Mucosa of descending colon (tissue), 3 donors: ENCODE measurements at regions not wholly inside any gene's neighbourhood (a gene's known extent, or its start where the extent isn't known, plus 50 kb on each side); places are given as distances from the start of the nearest gene placed in this dataset.

ENCODE experiments used
- ATAC-seq: fragments of 200-7000 bp; cut with Tn5 transposase; one replicate; pipeline ENCODE4 v1.9.1; 2020; ENCODE audit warnings: mild to moderate bottlenecking, moderate library complexity
- DNase-seq, 3 donors: peaks; one replicate each; pipeline ENCODE4 v3.0.0-alpha.2; 2020
- H3K36me3 ChIP-seq: fragments of 200-600 bp; one replicate; pipeline ENCODE4 v1.8.0; 2021; ENCODE audit warnings: low read depth, mild to moderate bottlenecking
- H3K4me1 ChIP-seq: fragments of 200-600 bp; one replicate; pipeline ENCODE4 v1.8.0; 2021; ENCODE audit warnings: low read depth, mild to moderate bottlenecking
- H3K4me3 ChIP-seq: fragments of 200-600 bp; one replicate; pipeline ENCODE4 v1.8.0; 2021; ENCODE audit warnings: mild to moderate bottlenecking
- H3K9me3 ChIP-seq: fragments of 200-600 bp; one replicate; pipeline ENCODE4 v1.8.0; 2021; ENCODE audit warnings: mild to moderate bottlenecking
- intact Hi-C, 2 donors: fragments of 100-400 bp; cut with DNase I in 1 of 2; cut with micrococcal nuclease in 1 of 2; formaldehyde crosslinking; loops; one replicate each; pipeline versions ENCODE4 v1.11.0 to v1.11.1; 2022; cut with DNase I, micrococcal nuclease
- TF ChIP-seq, protein P1 (sequence below): fragments of 200-600 bp; IDR thresholded peaks from one replicate; pipeline ENCODE4 v1.8.0; 2022; ENCODE audit warnings: antibody characterized with exemption, mild to moderate bottlenecking
- donor health status: DM: no; HTN: no; CAD: no; lungs with moderate emphysema.
- donor health status: DM: no; HTN: no; CAD: no.
- donor health status: DM: no; HTN: yes; CAD: no.

DNA sequence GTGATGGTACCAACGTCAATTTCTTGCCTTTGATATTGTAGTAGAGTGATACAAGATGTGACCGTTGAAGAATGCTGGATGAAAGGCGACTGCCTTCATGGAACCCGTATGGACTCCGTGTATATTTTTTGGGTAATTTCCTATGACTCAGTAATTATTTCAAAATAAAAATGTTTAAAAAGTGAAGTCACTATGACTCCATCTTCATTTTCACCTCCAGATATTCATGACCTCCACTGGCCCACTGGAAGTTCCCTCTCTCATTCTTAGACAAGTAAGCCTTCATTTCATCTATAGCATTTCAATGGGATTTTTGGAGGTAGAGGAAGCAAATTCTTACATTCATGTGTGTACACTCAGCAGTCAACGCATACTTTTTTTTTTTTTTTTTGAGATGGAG lies 111.8 kb upstream of the NUDT7 start:
- TF ChIP-seq, protein P1, sequence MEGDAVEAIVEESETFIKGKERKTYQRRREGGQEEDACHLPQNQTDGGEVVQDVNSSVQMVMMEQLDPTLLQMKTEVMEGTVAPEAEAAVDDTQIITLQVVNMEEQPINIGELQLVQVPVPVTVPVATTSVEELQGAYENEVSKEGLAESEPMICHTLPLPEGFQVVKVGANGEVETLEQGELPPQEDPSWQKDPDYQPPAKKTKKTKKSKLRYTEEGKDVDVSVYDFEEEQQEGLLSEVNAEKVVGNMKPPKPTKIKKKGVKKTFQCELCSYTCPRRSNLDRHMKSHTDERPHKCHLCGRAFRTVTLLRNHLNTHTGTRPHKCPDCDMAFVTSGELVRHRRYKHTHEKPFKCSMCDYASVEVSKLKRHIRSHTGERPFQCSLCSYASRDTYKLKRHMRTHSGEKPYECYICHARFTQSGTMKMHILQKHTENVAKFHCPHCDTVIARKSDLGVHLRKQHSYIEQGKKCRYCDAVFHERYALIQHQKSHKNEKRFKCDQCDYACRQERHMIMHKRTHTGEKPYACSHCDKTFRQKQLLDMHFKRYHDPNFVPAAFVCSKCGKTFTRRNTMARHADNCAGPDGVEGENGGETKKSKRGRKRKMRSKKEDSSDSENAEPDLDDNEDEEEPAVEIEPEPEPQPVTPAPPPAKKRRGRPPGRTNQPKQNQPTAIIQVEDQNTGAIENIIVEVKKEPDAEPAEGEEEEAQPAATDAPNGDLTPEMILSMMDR = no peak
- Histone ChIP-seq H3K36me3 (no peaks in the 10 kb centered on the region), H3K9me3 (no peaks in the 10 kb centered on the region), H3K4me1 (no peaks in the 10 kb centered on the region), H3K4me3 (no peak overlapping the region)
- intact Hi-C loops = no loop called here
- DNase-seq = no peak
- ATAC-seq = no peak

DNA sequence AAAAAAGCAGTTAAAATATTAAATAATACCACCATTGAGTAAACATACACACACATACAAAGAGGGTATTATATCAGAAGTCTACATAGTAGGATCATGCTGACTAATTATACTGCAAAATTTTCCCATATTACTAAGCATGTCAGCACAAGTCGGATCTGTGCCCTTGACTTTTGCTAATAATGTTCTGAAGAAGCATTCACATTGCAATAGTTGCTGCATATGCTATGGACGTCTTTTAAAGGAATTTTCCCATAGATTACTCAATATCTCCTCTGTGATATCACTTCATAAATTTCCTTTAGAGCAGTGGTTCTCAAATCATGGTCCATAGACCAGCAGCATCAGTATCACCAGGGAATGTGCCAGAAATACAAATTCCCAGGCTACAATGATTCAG lies 110.9 kb upstream of the NUDT7 start:
- ATAC-seq (no peak), DNase-seq (no peak)
- intact Hi-C loops = no loop called here
- Histone ChIP-seq H3K36me3 (no peaks in the 10 kb centered on the region), H3K4me1 (no peaks in the 10 kb centered on the region), H3K9me3 (no peaks in the 10 kb centered on the region), H3K4me3 (no peak overlapping the region)
- TF ChIP-seq, protein P1 = no peak

DNA sequence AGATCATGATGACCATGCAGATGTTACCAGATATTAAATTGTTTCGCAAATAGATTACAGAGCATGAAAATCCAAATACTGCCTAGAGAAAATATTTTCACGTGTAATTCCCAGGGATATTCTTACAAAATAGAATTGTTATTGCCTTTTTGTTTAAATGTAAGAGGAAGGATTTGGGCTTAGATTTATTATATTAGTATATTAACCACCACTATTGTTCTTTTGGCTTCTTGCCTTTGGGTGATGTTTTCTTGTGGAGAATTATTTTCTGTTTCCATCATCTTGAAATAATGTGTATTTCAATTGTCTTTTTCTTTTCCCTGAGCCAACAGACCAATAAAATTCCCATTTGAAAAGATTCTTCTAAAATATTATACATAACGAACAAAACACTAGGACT lies 109.7 kb upstream of the NUDT7 start:
- TF ChIP-seq, protein P1 = no peak
- intact Hi-C loops = no loop called here
- no peak overlapping the region for H3K4me3 ChIP-seq
- no peaks in the 10 kb centered on the region for H3K36me3 ChIP-seq
- no peak for ATAC-seq
- H3K4me1 ChIP-seq = no peaks in the 10 kb centered on the region
- no peak for DNase-seq
- H3K9me3 ChIP-seq = no peaks in the 10 kb centered on the region

DNA sequence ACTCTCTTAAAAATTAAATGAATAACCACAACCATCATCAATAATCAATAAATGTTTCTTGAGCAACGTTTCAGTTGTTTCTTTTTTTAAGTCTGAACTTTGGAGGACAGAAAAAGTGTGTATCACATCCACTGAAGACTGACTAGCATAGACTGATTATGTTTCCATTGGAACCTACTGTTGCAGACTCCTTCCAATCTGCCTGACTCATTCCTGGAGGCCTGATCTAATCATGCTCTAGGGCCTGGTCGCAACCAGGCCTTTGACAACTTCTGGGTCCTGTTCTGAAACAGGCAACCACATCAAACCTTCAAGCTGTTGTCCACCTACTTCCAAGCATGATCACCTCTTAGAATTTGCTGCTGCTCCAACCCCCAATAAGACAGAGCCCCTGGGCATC lies 109.2 kb upstream of the NUDT7 start:
- Histone ChIP-seq H3K4me1 (no peaks in the 10 kb centered on the region), H3K9me3 (no peaks in the 10 kb centered on the region), H3K4me3 (no peak overlapping the region), H3K36me3 (no peaks in the 10 kb centered on the region)
- DNase-seq (no peak), ATAC-seq (no peak)
- TF ChIP-seq, protein P1 = no peak
- intact Hi-C loops = no loop called here

DNA sequence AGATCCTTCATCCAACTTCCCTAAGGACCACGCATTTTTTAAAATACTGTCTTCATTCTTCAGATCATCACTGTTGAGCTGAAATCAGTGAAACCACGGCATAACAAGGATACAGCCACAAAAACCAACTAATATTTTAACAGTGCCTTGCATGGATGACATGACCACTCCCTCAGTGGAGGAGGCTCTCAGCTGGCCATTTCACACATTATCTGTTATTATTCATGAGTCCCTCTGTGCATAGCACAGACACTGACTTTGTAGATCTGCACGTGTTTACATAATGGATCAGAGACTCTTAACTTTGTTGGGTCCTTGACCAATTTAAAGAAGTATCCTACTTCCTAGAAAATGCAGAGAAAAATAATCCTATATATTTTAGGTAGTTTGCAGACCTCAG lies 104.8 kb upstream of the NUDT7 start:
- Histone ChIP-seq H3K4me3 (no peak overlapping the region), H3K9me3 (no peaks in the 10 kb centered on the region), H3K4me1 (no peaks in the 10 kb centered on the region), H3K36me3 (no peaks in the 10 kb centered on the region)
- intact Hi-C loops = no loop called here
- DNase-seq (no peak), ATAC-seq (no peak)
- TF ChIP-seq, protein P1 = no peak

DNA sequence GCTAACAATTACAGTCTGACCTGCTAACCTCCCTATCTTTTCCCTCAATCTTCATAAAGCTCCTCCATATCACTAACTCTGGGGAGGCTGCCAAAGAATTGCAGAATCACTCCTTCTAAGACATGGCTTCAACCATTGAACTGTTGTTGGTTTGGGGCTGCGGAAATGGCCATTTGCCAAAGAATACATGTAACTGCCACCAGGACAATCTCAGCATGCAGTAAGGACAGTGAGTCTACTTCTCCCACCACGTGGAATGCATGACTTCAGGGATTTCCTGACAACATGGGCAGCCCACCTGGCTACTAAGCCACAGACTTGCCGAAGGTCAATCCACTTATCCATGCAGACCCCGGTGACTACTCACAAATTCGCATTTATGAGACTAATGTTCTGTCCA lies 104.3 kb upstream of the NUDT7 start:
- H3K4me1 ChIP-seq = no peaks in the 10 kb centered on the region
- H3K9me3 ChIP-seq = no peaks in the 10 kb centered on the region
- no peaks in the 10 kb centered on the region for H3K36me3 ChIP-seq
- TF ChIP-seq, protein P1 = no peak
- no peak for ATAC-seq
- H3K4me3 ChIP-seq = no peak overlapping the region
- intact Hi-C loops = no loop called here
- no peak for DNase-seq
